ENCODE measurements at regions not wholly inside any gene's neighbourhood (a gene's known extent, or its start where the extent isn't known, plus 50 kb on each side); places are given as distances from the start of the nearest gene placed in this dataset.

- TF ChIP-seq CTCF (IDR thresholded peaks at IDR 0.05) (no peak), POLR2A (IDR thresholded peaks at IDR 0.05) (no peak), POLR2AphosphoS5 (IDR thresholded peaks at IDR 0.05) (no peak)
Observed at GRCh38 chr3:34889641-34890040, 749.7 kb upstream of the ARPP21 start.

Data from sigmoid colon (tissue), 4 donors.